Mesenchymal stem cell (in vitro differentiated cells and primary cell): ENCODE measurements at regions not wholly inside any gene's neighbourhood (a gene's known extent, or its start where the extent isn't known, plus 50 kb on each side); places are given as distances from the start of the nearest gene placed in this dataset.

Source experiments
- DNase-seq: peaks from one replicate; pipeline ENCODE4 v3.0.0-alpha.2; 2013
- H2AFZ ChIP-seq: one replicate; pipeline ENCODE4 v1.6.1; 2013; ENCODE audit warnings: low read depth, mild to moderate bottlenecking, control low read depth, inconsistent platforms, low read length, moderate library complexity
- H2AK5ac ChIP-seq: 2 replicates; pipeline ENCODE4 v1.6.1; 2013; ENCODE audit warnings: low read length, moderate library complexity, mild to moderate bottlenecking, inconsistent platforms; ENCODE audit not compliant: severe bottlenecking
- H2BK120ac ChIP-seq: one replicate; pipeline ENCODE4 v1.6.1; 2013; ENCODE audit warnings: low read depth, mild to moderate bottlenecking, inconsistent platforms, low read length, moderate library complexity
- H2BK12ac ChIP-seq, 2 experiments: one replicate each; pipeline ENCODE4 v1.6.1; 2013; ENCODE audit warnings: inconsistent platforms in 2 of 2, low read length in 2 of 2, mild to moderate bottlenecking in 2 of 2, moderate library complexity in 2 of 2, control low read depth in 1 of 2
- H2BK15ac ChIP-seq: one replicate; pipeline ENCODE4 v1.6.1; 2013; ENCODE audit warnings: mild to moderate bottlenecking, low read depth, inconsistent platforms; ENCODE audit not compliant: poor library complexity, severe bottlenecking
- H2BK5ac ChIP-seq: 2 replicates; pipeline ENCODE4 v1.6.1; 2013; ENCODE audit warnings: low read depth, mild to moderate bottlenecking, low read length, control low read depth, inconsistent platforms; ENCODE audit not compliant: poor library complexity, severe bottlenecking
- H3K14ac ChIP-seq, 2 experiments: one replicate each; pipeline ENCODE4 v1.6.1; 2013; ENCODE audit warnings: inconsistent platforms in 2 of 2, low read length in 2 of 2, control low read depth in 1 of 2, mild to moderate bottlenecking in 1 of 2, moderate library complexity in 1 of 2
- H3K18ac ChIP-seq, 2 experiments: one replicate each; pipeline ENCODE4 v1.6.1; 2013; ENCODE audit warnings: inconsistent platforms in 2 of 2, low read length in 2 of 2, control low read depth in 1 of 2, low read depth in 1 of 2, mild to moderate bottlenecking in 1 of 2
- H3K23ac ChIP-seq, 2 experiments: one replicate each; pipeline ENCODE4 v1.6.1; 2013; ENCODE audit warnings: inconsistent platforms in 2 of 2, low read length in 2 of 2, mild to moderate bottlenecking in 2 of 2, moderate library complexity in 2 of 2, control low read depth in 1 of 2
- H3K27ac ChIP-seq: 2 replicates; pipeline ENCODE4 v1.5.1; 2013; ENCODE audit warnings: mild to moderate bottlenecking, moderate library complexity, low read length, control low read depth, inconsistent platforms; ENCODE audit not compliant: poor library complexity, severe bottlenecking
- H3K27me3 ChIP-seq, 2 experiments: 2 replicates each; pipeline versions ENCODE4 v1.6.1 to v1.7.0; 2013; ENCODE audit warnings: low read length in 2 of 2, mild to moderate bottlenecking in 2 of 2, moderate library complexity in 2 of 2, control low read depth in 1 of 2, inconsistent platforms in 1 of 2; ENCODE audit not compliant: control insufficient read depth in 1 of 2, insufficient read depth in 1 of 2
- H3K36me3 ChIP-seq, 2 experiments: 2 replicates each; pipeline versions ENCODE4 v1.6.1 to v1.7.0; 2013; ENCODE audit warnings: low read length in 2 of 2, control low read depth in 1 of 2, inconsistent platforms in 1 of 2, low read depth in 1 of 2, mild to moderate bottlenecking in 1 of 2; ENCODE audit not compliant: insufficient read depth in 2 of 2, control insufficient read depth in 1 of 2
- H3K4ac ChIP-seq, 2 experiments: one replicate each; pipeline ENCODE4 v1.6.1; 2013; ENCODE audit warnings: inconsistent platforms in 2 of 2, low read length in 2 of 2, mild to moderate bottlenecking in 2 of 2, moderate library complexity in 2 of 2, control low read depth in 1 of 2, low read depth in 1 of 2
- H3K4me1 ChIP-seq: 2 replicates; pipeline ENCODE4 v1.6.1; 2013; ENCODE audit warnings: low read depth, low read length, control low read depth; ENCODE audit not compliant: control insufficient read depth, insufficient read depth
- H3K4me2 ChIP-seq: 2 replicates; pipeline ENCODE4 v1.6.1; 2013; ENCODE audit warnings: low read length, mild to moderate bottlenecking, inconsistent platforms; ENCODE audit not compliant: poor library complexity, severe bottlenecking
- H3K4me3 ChIP-seq, 2 experiments: 2 replicates each; pipeline versions ENCODE4 v1.5.1 to v1.7.0; 2013; ENCODE audit warnings: low read length in 2 of 2, mild to moderate bottlenecking in 2 of 2, control low read depth in 1 of 2, low read depth in 1 of 2; ENCODE audit not compliant: insufficient read depth in 1 of 2
- H3K79me1 ChIP-seq: replicated peaks from 2 replicates; pipeline ENCODE4 v1.6.1; 2013; ENCODE audit warnings: mild to moderate bottlenecking, control low read depth, low read length, inconsistent platforms; ENCODE audit not compliant: poor library complexity, severe bottlenecking
- H3K9ac ChIP-seq: 2 replicates; pipeline ENCODE4 v1.7.0; 2013; ENCODE audit warnings: mild to moderate bottlenecking, low read length, moderate library complexity
- H3K9me3 ChIP-seq: 2 replicates; pipeline ENCODE4 v1.7.0; 2013; ENCODE audit warnings: mild to moderate bottlenecking, low read length; ENCODE audit not compliant: control insufficient read depth
- H4K8ac ChIP-seq: one replicate; pipeline ENCODE4 v1.6.1; 2013; ENCODE audit warnings: inconsistent platforms, mild to moderate bottlenecking, low read length, moderate library complexity
- H4K91ac ChIP-seq: one replicate; pipeline ENCODE4 v1.6.1; 2013; ENCODE audit warnings: mild to moderate bottlenecking, low read length, inconsistent platforms
- WGBS: methylation state at CpG from one replicate; pipeline ENCODE4 v1.1.7; 2013; ENCODE audit warnings: mixed read lengths; 5-methylcytosine and 5-hydroxymethylcytosine counted together

DNA sequence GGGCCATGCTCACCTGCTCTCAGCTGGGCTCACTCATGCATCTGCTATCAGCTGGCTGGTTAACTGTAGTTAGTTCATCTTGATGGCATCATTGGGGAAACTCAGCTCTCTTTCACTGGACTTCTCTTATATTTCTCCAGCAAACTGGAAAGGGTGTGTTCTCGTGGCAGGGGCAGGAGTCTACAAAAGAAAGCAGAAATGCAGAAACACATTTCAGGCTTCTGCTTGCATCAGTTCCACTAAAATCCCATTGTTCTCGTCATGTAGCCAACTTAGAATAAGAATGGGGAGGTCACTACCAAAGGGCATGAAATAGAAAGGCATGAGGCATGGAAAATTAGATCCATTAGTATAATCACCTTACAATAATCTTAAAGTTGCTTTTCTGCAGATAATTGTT lies 207.3 kb downstream of the NRIP1 start:
- no peak overlapping the region for H2BK12ac ChIP-seq
- H3K9ac ChIP-seq: no peak overlapping the region
- no peak overlapping the region for H3K14ac ChIP-seq
- no peak for DNase-seq
- H3K27me3 ChIP-seq: no peaks in the 10 kb centered on the region
- 100% methylated on average over 1 of the region's 2 CpGs for WGBS
- no peak overlapping the region for H2BK15ac ChIP-seq
- no peak overlapping the region for H3K18ac ChIP-seq
- no peak overlapping the region for H2AK5ac ChIP-seq
- H2BK5ac ChIP-seq: no peak overlapping the region
- H3K4me1 ChIP-seq: no peaks in the 10 kb centered on the region
- H3K4me2 ChIP-seq: no peak overlapping the region
- H3K9me3 ChIP-seq: no peaks in the 10 kb centered on the region
- H3K27ac ChIP-seq: no peak overlapping the region
- H4K8ac ChIP-seq: no peak overlapping the region
- H3K23ac ChIP-seq: no peak overlapping the region
- H3K4me3 ChIP-seq: no peak overlapping the region
- H2AFZ ChIP-seq: no peak overlapping the region
- no peak overlapping the region for H4K91ac ChIP-seq
- no peak overlapping the region for H2BK120ac ChIP-seq
- H3K4ac ChIP-seq: no peak overlapping the region
- no peaks in the 10 kb centered on the region for H3K79me1 ChIP-seq
- H3K36me3 ChIP-seq: peaks cover 0 to 3% of the 10 kb centered on the region in 2 experiments

DNA sequence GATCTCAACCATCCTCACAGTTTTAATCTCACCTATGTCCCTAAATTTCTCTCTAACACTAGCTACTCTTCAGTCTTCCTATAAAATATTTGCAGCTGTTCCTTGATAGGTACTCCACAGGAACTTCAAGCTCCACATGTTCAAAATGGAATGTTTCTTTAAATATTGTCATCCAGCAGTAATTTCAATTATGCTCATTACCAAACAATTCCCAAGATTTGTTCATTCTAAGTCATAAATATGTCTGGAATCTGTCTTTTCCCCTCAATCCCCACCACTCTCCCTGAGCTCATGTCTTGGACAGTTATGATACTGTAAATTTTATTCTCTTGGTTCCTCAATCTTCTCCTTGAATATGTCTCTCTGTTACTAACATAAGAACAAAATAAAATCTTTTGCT lies 214.4 kb downstream of the NRIP1 start:
- Histone ChIP-seq H3K27me3 (no peaks in the 10 kb centered on the region), H3K4ac (no peak overlapping the region), H2AK5ac (no peak overlapping the region), H2AFZ (no peak overlapping the region), H3K4me1 (no peaks in the 10 kb centered on the region), H3K36me3 (peaks cover 0 to 3% of the 10 kb centered on the region in 2 experiments), H3K4me3 (no peak overlapping the region), H2BK5ac (no peak overlapping the region), H3K9me3 (no peaks in the 10 kb centered on the region), H3K9ac (no peak overlapping the region), H4K91ac (no peak overlapping the region), H4K8ac (no peak overlapping the region), H3K4me2 (no peak overlapping the region), H3K14ac (no peak overlapping the region), H3K27ac (no peak overlapping the region), H2BK120ac (no peak overlapping the region), H2BK12ac (no peak overlapping the region), H3K23ac (no peak overlapping the region), H2BK15ac (no peak overlapping the region), H3K18ac (no peak overlapping the region), H3K79me1 (no peaks in the 10 kb centered on the region)
- no peak for DNase-seq

DNA sequence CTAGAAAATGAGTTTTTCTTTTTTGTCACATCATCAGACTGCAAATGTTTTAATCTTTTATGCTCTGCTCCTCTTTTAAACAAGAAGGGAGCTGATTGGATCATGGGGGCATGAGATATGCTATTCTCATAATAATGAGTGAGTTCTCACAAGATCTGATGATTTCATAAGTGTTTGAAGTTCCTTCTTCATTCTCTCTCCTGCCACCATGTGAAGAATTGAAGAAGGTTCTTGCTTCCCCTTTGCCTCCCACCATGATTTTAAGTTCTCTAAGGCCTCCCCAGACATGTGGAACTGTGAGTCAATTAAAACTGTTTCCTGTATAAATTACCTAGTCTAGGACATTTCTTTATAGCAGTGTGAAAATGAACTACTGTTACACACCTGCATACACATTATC lies 218.2 kb downstream of the NRIP1 start:
- H2BK15ac ChIP-seq: no peak overlapping the region
- H3K14ac ChIP-seq: no peak overlapping the region
- no peak overlapping the region for H3K23ac ChIP-seq
- no peak overlapping the region for H4K8ac ChIP-seq
- no peak for DNase-seq
- no peak overlapping the region for H2BK12ac ChIP-seq
- no peak overlapping the region for H3K4me3 ChIP-seq
- no peak overlapping the region for H3K9ac ChIP-seq
- H2AK5ac ChIP-seq: no peak overlapping the region
- no peaks in the 10 kb centered on the region for H3K4me1 ChIP-seq
- no peak overlapping the region for H3K27ac ChIP-seq
- no peak overlapping the region for H2AFZ ChIP-seq
- no peak overlapping the region for H3K18ac ChIP-seq
- H3K36me3 ChIP-seq: peaks cover 0 to 4% of the 10 kb centered on the region in 2 experiments
- no peak overlapping the region for H2BK120ac ChIP-seq
- H3K27me3 ChIP-seq: no peaks in the 10 kb centered on the region
- no peak overlapping the region for H3K4me2 ChIP-seq
- no peak overlapping the region for H2BK5ac ChIP-seq
- H3K9me3 ChIP-seq: no peaks in the 10 kb centered on the region
- no peak overlapping the region for H4K91ac ChIP-seq
- H3K79me1 ChIP-seq: no peaks in the 10 kb centered on the region
- no peak overlapping the region for H3K4ac ChIP-seq

DNA sequence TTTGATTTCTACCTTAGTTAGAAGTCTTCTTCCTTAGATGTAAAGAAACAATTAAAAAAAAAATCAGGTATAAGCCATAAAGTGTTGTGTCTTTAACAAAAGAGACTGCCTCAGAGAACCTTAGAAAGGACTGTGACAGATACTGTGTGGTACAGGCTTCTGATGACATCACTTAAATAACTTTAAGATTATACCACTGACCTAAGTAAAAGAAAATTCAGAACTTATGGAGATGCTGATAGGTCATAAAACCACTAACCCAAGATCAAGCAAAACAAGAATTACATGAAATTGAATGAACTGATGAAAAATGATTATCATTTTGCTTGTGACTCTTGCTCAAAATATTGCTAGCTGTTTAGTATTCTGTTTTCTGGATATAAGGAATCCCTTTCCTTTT lies 220.8 kb downstream of the NRIP1 start:
- Histone ChIP-seq H3K27ac (no peak overlapping the region), H2BK15ac (no peak overlapping the region), H3K4me3 (no peak overlapping the region), H3K4ac (no peak overlapping the region), H4K8ac (no peak overlapping the region), H3K9ac (no peak overlapping the region), H4K91ac (no peak overlapping the region), H3K79me1 (no peaks in the 10 kb centered on the region), H3K4me2 (no peak overlapping the region), H3K27me3 (no peaks in the 10 kb centered on the region), H2AK5ac (no peak overlapping the region), H3K14ac (no peak overlapping the region), H3K18ac (no peak overlapping the region), H3K23ac (no peak overlapping the region), H2BK5ac (no peak overlapping the region), H2AFZ (no peak overlapping the region), H3K36me3 (peaks cover 0 to 6% of the 10 kb centered on the region in 2 experiments), H2BK12ac (no peak overlapping the region), H3K4me1 (no peaks in the 10 kb centered on the region), H3K9me3 (no peaks in the 10 kb centered on the region), H2BK120ac (no peak overlapping the region)
- DNase-seq: no peak
